Naive B cell (primary cell): ENCODE measurements at regions not wholly inside any gene's neighbourhood (a gene's known extent, or its start where the extent isn't known, plus 50 kb on each side); places are given as distances from the start of the nearest gene placed in this dataset.

ENCODE experiments used
- ATAC-seq, 2 donors: fragments of 150-1000 bp; cut with Tn5 transposase; 2 replicates each; pipeline ENCODE4 v1.10.0; 2021; ENCODE audit warnings: low read depth in 2 of 2, mild to moderate bottlenecking in 2 of 2, moderate library complexity in 2 of 2
- DNase-seq: peaks from one replicate; pipeline ENCODE4 v3.0.0; 2022
- H3K27ac Mint-ChIP-seq, 6 donors: one replicate each; pipeline ENCODE4 v1.8.0; 2020 to 2022; ENCODE audit warnings: mild to moderate bottlenecking in 6 of 6, mixed read lengths in 6 of 6, moderate library complexity in 5 of 6, inconsistent platforms in 2 of 6
- H3K27me3 Mint-ChIP-seq, 3 donors: one replicate each; pipeline ENCODE4 v1.8.0; 2021 to 2022; ENCODE audit warnings: mixed read lengths in 3 of 3, mild to moderate bottlenecking in 1 of 3
- H3K36me3 Mint-ChIP-seq, 2 donors: one replicate each; pipeline ENCODE4 v1.8.0; 2020 to 2022; ENCODE audit warnings: mixed read lengths in 2 of 2, inconsistent platforms in 1 of 2, mild to moderate bottlenecking in 1 of 2
- H3K4me1 Mint-ChIP-seq, 3 donors: one replicate each; pipeline ENCODE4 v1.8.0; 2020 to 2022; ENCODE audit warnings: mixed read lengths in 3 of 3, inconsistent platforms in 1 of 3, mild to moderate bottlenecking in 1 of 3, moderate library complexity in 1 of 3
- H3K4me3 Mint-ChIP-seq, 8 donors: one replicate each; pipeline ENCODE4 v1.8.0; 2020 to 2022; ENCODE audit warnings: mild to moderate bottlenecking in 8 of 8, mixed read lengths in 8 of 8, moderate library complexity in 8 of 8, inconsistent platforms in 2 of 8
- H3K9me3 Mint-ChIP-seq, 7 donors: one replicate each; pipeline ENCODE4 v1.8.0; 2020 to 2022; ENCODE audit warnings: mixed read lengths in 7 of 7, mild to moderate bottlenecking in 5 of 7, inconsistent platforms in 2 of 7, moderate library complexity in 1 of 7

- H3K36me3 Mint-ChIP-seq: peaks cover 0 to 9% of the 10 kb centered on the region in 2 donors
- peak overlapping the region in 3 of 6 donors; percentile 58 to 81 (median 61) for H3K27ac Mint-ChIP-seq
- H3K27me3 Mint-ChIP-seq: no peaks in the 10 kb centered on the region
- H3K4me3 Mint-ChIP-seq: peak overlapping the region in 5 of 8 donors; percentile 26 to 60 (median 51)
- peaks cover 0 to 12% (median 0%) of the 10 kb centered on the region in 7 donors for H3K9me3 Mint-ChIP-seq
- H3K4me1 Mint-ChIP-seq: peaks cover 0 to 25% (median 10%) of the 10 kb centered on the region in 3 donors
- peak; percentile 82 to 93 for ATAC-seq
- DNase-seq: no peak
These were observed 68.3 kb upstream of the SPANXB1 start for GRCh38 chrX:140933874-140934655.

DNA sequence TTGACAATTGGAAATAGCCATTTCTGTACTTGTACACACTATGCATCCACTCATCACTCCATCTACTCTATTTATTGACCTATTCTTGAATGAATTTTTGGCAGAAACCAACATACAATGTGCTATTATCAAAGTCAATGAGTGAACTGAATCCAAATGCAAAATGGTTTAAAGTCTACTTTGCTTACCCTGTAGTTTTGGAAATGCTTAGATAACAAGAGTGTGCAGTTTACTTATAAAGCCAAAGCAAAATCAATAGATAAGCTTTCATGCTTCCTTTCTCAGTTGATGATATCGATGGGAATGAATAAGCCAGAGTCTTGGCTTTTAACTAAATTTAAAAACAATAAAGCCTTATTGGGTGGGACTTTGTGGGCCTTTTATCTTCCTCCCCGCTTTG lies 58.9 kb upstream of the SPANXB1 start:
- Mint-ChIP-seq H3K27me3 (peaks cover 0 to 8% (median 0%) of the 10 kb centered on the region in 3 donors), H3K4me1 (peaks cover 0 to 5% (median 0%) of the 10 kb centered on the region in 3 donors), H3K36me3 (no peaks in the 10 kb centered on the region), H3K27ac (no peak overlapping the region), H3K4me3 (no peak overlapping the region), H3K9me3 (peaks cover 0 to 6% (median 0%) of the 10 kb centered on the region in 7 donors)
- DNase-seq (no peak), ATAC-seq (no peak)

GRCh38 chrX:140944710-140945109 lies 57.7 kb upstream of the SPANXB1 start:
- Mint-ChIP-seq H3K9me3 (peaks cover 0 to 6% (median 0%) of the 10 kb centered on the region in 7 donors), H3K36me3 (no peaks in the 10 kb centered on the region), H3K27ac (peak overlapping the region in 1 of 6 donors; percentile 10), H3K4me1 (no peaks in the 10 kb centered on the region), H3K4me3 (no peak overlapping the region), H3K27me3 (peaks cover 0 to 8% (median 0%) of the 10 kb centered on the region in 3 donors)
- ATAC-seq (no peak), DNase-seq (no peak)

DNA sequence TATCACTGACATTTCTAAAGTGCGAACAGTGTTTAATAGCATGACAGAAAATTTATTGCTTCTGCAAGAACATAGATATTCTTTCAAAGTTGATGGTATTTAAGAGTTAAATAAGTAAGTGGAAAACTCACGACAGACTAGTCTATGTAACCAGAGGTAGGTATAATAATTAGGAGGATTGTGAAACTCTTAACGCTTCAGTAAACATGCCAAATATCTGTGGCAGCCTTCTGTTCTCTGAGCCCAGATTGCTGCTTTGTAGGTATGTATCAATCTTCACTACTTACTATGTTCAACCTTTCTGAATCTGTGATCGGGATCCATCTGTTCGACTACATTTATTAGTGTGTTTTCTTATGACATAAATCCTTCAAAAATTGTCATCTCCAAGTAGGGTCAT lies 53.6 kb upstream of the SPANXB1 start:
- H3K27ac Mint-ChIP-seq: no peak overlapping the region
- ATAC-seq (no peak), DNase-seq (no peak)
- H3K4me1 Mint-ChIP-seq: no peaks in the 10 kb centered on the region
- H3K27me3 Mint-ChIP-seq: no peaks in the 10 kb centered on the region
- H3K36me3 Mint-ChIP-seq: no peaks in the 10 kb centered on the region
- H3K4me3 Mint-ChIP-seq: no peak overlapping the region
- H3K9me3 Mint-ChIP-seq: no peaks in the 10 kb centered on the region

DNA sequence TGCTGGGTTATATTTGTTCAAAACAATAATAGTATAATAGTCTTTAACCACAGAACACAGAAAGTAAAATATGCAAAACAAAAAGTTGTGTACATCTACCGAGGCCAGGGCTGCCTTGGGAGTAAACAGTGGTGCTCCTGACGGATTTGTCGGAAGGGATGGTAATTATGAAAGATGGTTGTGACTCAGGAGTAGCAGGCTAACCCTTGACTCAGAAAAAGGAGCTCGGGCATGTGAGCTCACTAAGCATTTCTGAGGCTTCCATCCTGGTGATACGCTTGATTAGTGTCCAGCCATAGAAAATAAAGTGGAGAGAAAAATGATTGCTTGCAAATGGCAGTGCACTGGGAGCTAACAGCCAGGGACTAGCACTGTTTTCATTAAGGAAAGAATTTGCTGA lies 53.2 kb upstream of the SPANXB1 start:
- DNase-seq: no peak
- Mint-ChIP-seq H3K27me3 (no peaks in the 10 kb centered on the region), H3K4me1 (no peaks in the 10 kb centered on the region), H3K4me3 (no peak overlapping the region), H3K36me3 (no peaks in the 10 kb centered on the region), H3K9me3 (no peaks in the 10 kb centered on the region), H3K27ac (no peak overlapping the region)
- ATAC-seq: no peak
